DMS53 treated with DMSO at 0.1 percent for 48 hours (cell line): ENCODE measurements at regions not wholly inside any gene's neighbourhood (a gene's known extent, or its start where the extent isn't known, plus 50 kb on each side); places are given as distances from the start of the nearest gene placed in this dataset.
"Not testable (repeated sequence)": the region's sequence is repeated elsewhere in the genome, so short reads cannot be mapped to it uniquely, and the experiment has no call there.

Experiments
- DNase-seq: peaks from one replicate; lab custom pipeline; 2025; ENCODE audit not compliant: unreplicated experiment; lab: John Stamatoyannopoulos, UW

GRCh38 chr13:24563087-24563486 is 50.5 kb upstream of the PARP4 start:
- DNase-seq, result no peak

GRCh38 chr13:24563971-24564370 is 51.4 kb upstream of the PARP4 start:
- not testable (repeated sequence) for DNase-seq

- DNase-seq, result no peak
Measured at GRCh38 chr13:24564881-24565280, 52.3 kb upstream of the PARP4 start.

GRCh38 chr13:24567593-24567992 is 55.0 kb upstream of the PARP4 start:
- DNase-seq, result not testable (repeated sequence)

- no peak for DNase-seq
Measured at GRCh38 chr13:24574847-24575246, 62.3 kb upstream of the PARP4 start.

- peak; percentile 13 for DNase-seq
Measured at GRCh38 chr13:24580315-24580714, 67.7 kb upstream of the PARP4 start.

GRCh38 chr13:24581578-24581977 is 69.0 kb upstream of the PARP4 start:
- DNase-seq, result not testable (repeated sequence)

GRCh38 chr13:24591697-24592096 is 79.1 kb upstream of the PARP4 start:
- not testable (repeated sequence) for DNase-seq

- DNase-seq, result not testable (repeated sequence)
Measured at GRCh38 chr13:24597906-24598670, 82.1 kb upstream of the ATP12A start.

- not testable (repeated sequence) for DNase-seq
Measured at GRCh38 chr13:24599019-24599791, 81.0 kb upstream of the ATP12A start.

GRCh38 chr13:24605923-24606372 is 74.3 kb upstream of the ATP12A start:
- peak; percentile 82 for DNase-seq

GRCh38 chr13:24606486-24607170 is 73.6 kb upstream of the ATP12A start:
- DNase-seq, result no peak

GRCh38 chr13:24610956-24611355 is 69.3 kb upstream of the ATP12A start:
- DNase-seq, result no peak

GRCh38 chr13:24612726-24613125 is 67.5 kb upstream of the ATP12A start:
- DNase-seq, result no peak

- DNase-seq, result no peak
Measured at GRCh38 chr13:24613128-24613527, 67.1 kb upstream of the ATP12A start.

GRCh38 chr13:24613755-24614154 is 66.5 kb upstream of the ATP12A start:
- no peak for DNase-seq

- no peak for DNase-seq
Measured at GRCh38 chr13:24614306-24615080, 65.7 kb upstream of the ATP12A start.

GRCh38 chr13:24615114-24615513 is 65.1 kb upstream of the ATP12A start:
- no peak for DNase-seq

- no peak for DNase-seq
Measured at GRCh38 chr13:24615911-24616472, 64.2 kb upstream of the ATP12A start.

- no peak for DNase-seq
Measured at GRCh38 chr13:24616514-24616913, 63.7 kb upstream of the ATP12A start.
